SK-N-SH (cell line): ENCODE measurements at regions not wholly inside any gene's neighbourhood (a gene's known extent, or its start where the extent isn't known, plus 50 kb on each side); places are given as distances from the start of the nearest gene placed in this dataset.

Source experiments
- CTCF ChIA-PET: fragments of 300-600, 350-600 bp; formaldehyde crosslinking; extraction: SDS; loops from one replicate; lab custom pipeline; 2021; lab: Yijun Ruan, JAX
- POLR2A ChIA-PET: fragments of 350-600 bp; sonication (Branson Sonifier 250); formaldehyde crosslinking; extraction: SDS; loops from one replicate; lab custom pipeline; 2020; ENCODE audit warnings: antibody characterized with exemption, inconsistent platforms; lab: Yijun Ruan, JAX
- DNase-seq: peaks from one replicate; pipeline ENCODE4 v3.0.0; 2012
- H2AFZ ChIP-seq: fragments of 200-600 bp; sonication (generic); 2 replicates; pipeline ENCODE4 v1.8.1; 2016; ENCODE audit warnings: antibody characterized with exemption, mild to moderate bottlenecking, low read depth
- H3F3A ChIP-seq: fragments of 200-600 bp; sonication (generic); replicated peaks from 2 replicates; pipeline ENCODE3; 2016; ENCODE audit warnings: antibody characterized with exemption, mild to moderate bottlenecking; ENCODE audit not compliant: insufficient read depth
- H3K27ac ChIP-seq, 2 experiments: fragments of 200-500 bp in 1 of 2; fragments of 200-600 bp in 1 of 2; sonication (Bioruptor generic) in 1 of 2; sonication (generic), shearing (Covaris generic) in 1 of 2; 2 replicates each; pipeline versions ENCODE4 v1.5.1 to v1.6.1; 2014 to 2016; ENCODE audit warnings: low read depth in 2 of 2, inconsistent platforms in 1 of 2, low read length in 1 of 2, mild to moderate bottlenecking in 1 of 2, mixed read lengths in 1 of 2
- H3K27me3 ChIP-seq: fragments of 200-600 bp; sonication (generic), shearing (Covaris generic); 2 replicates; pipeline ENCODE4 v1.6.1; 2016; ENCODE audit warnings: mixed run types; ENCODE audit not compliant: insufficient read depth
- H3K36me3 ChIP-seq, 2 experiments: fragments of 200-500 bp in 1 of 2; fragments of 200-600 bp in 1 of 2; sonication (Bioruptor generic) in 1 of 2; sonication (generic) in 1 of 2; replicated peaks in 1 of 2; 2 replicates each; pipeline versions ENCODE3 to v1.5.1; 2014 to 2016; ENCODE audit warnings: low read length in 1 of 2, mild to moderate bottlenecking in 1 of 2; ENCODE audit not compliant: insufficient read depth in 2 of 2, control insufficient read depth in 1 of 2
- H3K4me1 ChIP-seq, 2 experiments: fragments of 200-500 bp in 1 of 2; fragments of 200-600 bp in 1 of 2; sonication (Bioruptor generic) in 1 of 2; sonication (generic), shearing (Covaris generic) in 1 of 2; 2 replicates each; pipeline versions ENCODE4 v1.5.1 to v1.6.1; 2014 to 2016; ENCODE audit warnings: low read depth in 1 of 2, low read length in 1 of 2, mixed run types in 1 of 2; ENCODE audit not compliant: insufficient read depth in 2 of 2, control insufficient read depth in 1 of 2
- H3K4me2 ChIP-seq: fragments of 200-600 bp; sonication (generic), shearing (Covaris generic); 2 replicates; pipeline ENCODE4 v1.6.1; 2017; ENCODE audit warnings: mixed run types
- H3K4me3 ChIP-seq, 2 experiments: fragments of 200-500 bp in 1 of 2; fragments of 200-600 bp in 1 of 2; sonication (Bioruptor generic) in 1 of 2; sonication (generic), shearing (Covaris generic) in 1 of 2; 2 replicates each; pipeline versions ENCODE4 v1.5.1 to v1.8.1; 2014 to 2016; ENCODE audit warnings: low read depth in 2 of 2, inconsistent platforms in 1 of 2, low read length in 1 of 2, mild to moderate bottlenecking in 1 of 2, mixed read lengths in 1 of 2, moderate library complexity in 1 of 2
- H3K79me2 ChIP-seq: fragments of 200-600 bp; sonication (generic); 2 replicates; pipeline ENCODE4 v1.8.1; 2017; ENCODE audit warnings: mild to moderate bottlenecking; ENCODE audit not compliant: insufficient read depth
- H3K9ac ChIP-seq: fragments of 200-600 bp; sonication (generic); 2 replicates; pipeline ENCODE4 v1.6.1; 2017; ENCODE audit warnings: mixed run types
- H3K9me2 ChIP-seq: fragments of 200-600 bp; sonication (generic); 2 replicates; pipeline ENCODE4 v1.6.1; 2017; ENCODE audit warnings: mixed run types
- H3K9me3 ChIP-seq: fragments of 200-600 bp; sonication (generic); 2 replicates; pipeline ENCODE4 v1.6.1; 2017; ENCODE audit warnings: mixed run types, mild to moderate bottlenecking, moderate library complexity
- H4K20me1 ChIP-seq: fragments of 200-600 bp; sonication (generic); 2 replicates; pipeline ENCODE4 v1.6.1; 2017; ENCODE audit warnings: mild to moderate bottlenecking, mixed run types; ENCODE audit not compliant: insufficient read depth
- ELF1 ChIP-seq: IDR thresholded peaks from 2 replicates; pipeline ENCODE4 v1.4.0; 2012
- EZH2phosphoT487 ChIP-seq: fragments of 200-600 bp; sonication (generic); IDR thresholded peaks from 2 replicates; pipeline ENCODE4 v1.6.1; 2017; ENCODE audit warnings: low read depth, mixed run types, mild to moderate bottlenecking, antibody characterized with exemption, moderate library complexity, borderline replicate concordance
- FOSL2 ChIP-seq: IDR thresholded peaks from 2 replicates; pipeline ENCODE4 v1.4.0; 2012; ENCODE audit warnings: low read depth, mild to moderate bottlenecking, moderate library complexity, borderline replicate concordance
- FOXJ3 ChIP-seq: sonication (generic); formaldehyde crosslinking; IDR thresholded peaks from 2 replicates; pipeline ENCODE4 v1.5.1; 2020; ENCODE audit warnings: mild to moderate bottlenecking, missing genetic modification reagents
- FOXM1 ChIP-seq: IDR thresholded peaks from 2 replicates; pipeline ENCODE4 v1.4.0; 2012; ENCODE audit warnings: low read depth, mild to moderate bottlenecking
- GABPA ChIP-seq: IDR thresholded peaks from 2 replicates; pipeline ENCODE4 v1.4.0; 2012; ENCODE audit warnings: low read depth, mild to moderate bottlenecking
- GATA2 ChIP-seq: sonication (generic); formaldehyde crosslinking; IDR thresholded peaks from 2 replicates; pipeline ENCODE4 v1.5.0; 2020; ENCODE audit warnings: mild to moderate bottlenecking, missing genetic modification reagents
- MXI1 ChIP-seq: IDR thresholded peaks from 2 replicates; pipeline ENCODE4 v1.6.1; 2012; ENCODE audit warnings: mild to moderate bottlenecking, low read depth, low read length, improper control_type of control experiment
- RAD21 ChIP-seq: IDR thresholded peaks from 2 replicates; pipeline ENCODE4 v1.6.1; 2012; ENCODE audit warnings: mild to moderate bottlenecking, low read length
- RCOR1 ChIP-seq: fragments of 150-350 bp; IDR thresholded peaks from 2 replicates; pipeline ENCODE4 v1.6.1; 2017; ENCODE audit warnings: antibody characterized with exemption, low read length
- RFX5 ChIP-seq: IDR thresholded peaks from 2 replicates; pipeline ENCODE4 v1.6.1; 2012; ENCODE audit warnings: mild to moderate bottlenecking, improper control_type of control experiment, low read length
- RXRA ChIP-seq: IDR thresholded peaks from 2 replicates; pipeline ENCODE4 v1.4.0; 2012; ENCODE audit warnings: low read depth, mild to moderate bottlenecking, borderline replicate concordance
- TCF12 ChIP-seq: IDR thresholded peaks from 2 replicates; pipeline ENCODE4 v1.4.0; 2012
- TEAD4 ChIP-seq: IDR thresholded peaks from 2 replicates; pipeline ENCODE4 v1.4.0; 2012; ENCODE audit warnings: mild to moderate bottlenecking, borderline replicate concordance; ENCODE audit not compliant: insufficient read depth
- YY1 ChIP-seq: IDR thresholded peaks from 2 replicates; pipeline ENCODE4 v1.4.0; 2012; ENCODE audit warnings: low read depth, mild to moderate bottlenecking
- WGBS: methylation state at CpG from one replicate; pipeline ENCODE4 v1.1.6; 2017; ENCODE audit warnings: low lambda C conversion rate; 5-methylcytosine and 5-hydroxymethylcytosine counted together
- small RNA-seq, 7 experiments: library from RNA; depleted of rRNA; stranded (forward); fragments of <200 nt; gene quantifications; one replicate each; pipeline ENCODE3, GENCODE V24; 2012
- TF ChIP-seq, protein P1 (sequence below): fragments of 200-600 bp; sonication (generic); IDR thresholded peaks from 2 replicates; pipeline ENCODE4 v1.6.1; 2017; ENCODE audit warnings: antibody characterized with exemption, mild to moderate bottlenecking, moderate library complexity
- TF ChIP-seq, protein P2 (sequence below): IDR thresholded peaks from 2 replicates; pipeline ENCODE4 v1.4.0; 2012; ENCODE audit warnings: low read depth
- TF ChIP-seq, protein P3 (sequence below): IDR thresholded peaks from 2 replicates; pipeline ENCODE4 v1.4.0; 2012; ENCODE audit warnings: low read depth, borderline replicate concordance

DNA sequence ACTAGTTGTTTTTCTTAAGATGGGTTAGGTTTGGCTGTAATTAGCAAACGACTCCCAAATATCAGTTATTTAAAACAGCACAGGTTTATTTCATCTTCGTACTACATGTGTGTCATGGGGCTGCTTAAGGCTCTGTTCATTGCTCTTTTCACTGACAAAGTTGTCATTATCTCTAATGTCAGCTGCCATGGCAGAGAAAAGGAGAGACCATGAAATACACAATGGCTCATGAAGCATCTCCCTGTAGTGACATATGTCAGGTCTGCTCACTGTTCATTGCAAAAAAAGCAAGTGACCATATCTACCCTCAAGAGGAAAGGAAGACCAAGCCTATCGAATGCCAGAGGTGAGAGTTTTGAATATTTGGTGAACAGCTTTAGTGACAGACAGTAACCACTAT lies 52.2 kb upstream of the PCDH7 start:
- H3K27ac ChIP-seq, result no peak overlapping the region
- 1% methylated on average over 3 of the region's 3 CpGs for WGBS
- no peak overlapping the region for H3K4me2 ChIP-seq
- H3F3A ChIP-seq, result no peaks in the 10 kb centered on the region
- no peak for TF ChIP-seq RXRA
- no peaks in the 10 kb centered on the region for H3K9me2 ChIP-seq
- H3K4me1 ChIP-seq, result no peaks in the 10 kb centered on the region
- H3K9me3 ChIP-seq, result no peaks in the 10 kb centered on the region
- ChIA-PET CTCF (interaction anchor here (0.7 kb wide), 1 partner anchor 17 kb away, joined by 3 read pairs; no protein-coding TSS in a partner anchor), POLR2A (no interaction called here)
- no peak for DNase-seq
- H3K9ac ChIP-seq, result no peak overlapping the region
- no peaks in the 10 kb centered on the region for H3K36me3 ChIP-seq
- no peaks in the 10 kb centered on the region for H3K27me3 ChIP-seq
- H4K20me1 ChIP-seq, result no peaks in the 10 kb centered on the region
- H3K79me2 ChIP-seq, result no peaks in the 10 kb centered on the region
- no peak overlapping the region for H3K4me3 ChIP-seq
- no peak overlapping the region for H2AFZ ChIP-seq

DNA sequence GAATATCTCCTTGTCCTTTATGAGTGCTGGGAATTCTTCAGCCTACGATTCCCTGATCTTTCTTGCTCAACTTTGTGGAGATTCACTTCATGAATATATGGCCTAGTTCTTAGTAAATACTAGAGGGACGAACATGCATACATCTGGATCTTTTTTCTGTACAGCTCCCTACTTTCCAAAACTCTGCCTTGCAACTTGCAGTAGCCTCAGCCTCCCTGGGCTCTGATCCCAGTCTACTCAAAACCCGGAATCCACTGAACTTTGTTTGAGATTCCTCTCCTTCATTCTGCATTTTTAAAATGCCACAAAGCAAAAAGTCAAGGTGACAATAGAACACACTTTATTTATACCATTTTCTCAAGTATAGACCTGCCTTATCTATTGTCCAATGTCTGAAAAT lies 50.0 kb upstream of the PCDH7 start:
- no peaks in the 10 kb centered on the region for H3F3A ChIP-seq
- no peaks in the 10 kb centered on the region for H3K36me3 ChIP-seq
- no peaks in the 10 kb centered on the region for H3K27me3 ChIP-seq
- H2AFZ ChIP-seq, result no peak overlapping the region
- WGBS, result 12% methylated on average over 3 of the region's 3 CpGs
- no peak overlapping the region for H3K9ac ChIP-seq
- ChIA-PET POLR2A (no interaction called here), CTCF (no interaction called here)
- no peak for DNase-seq
- H3K4me2 ChIP-seq, result no peak overlapping the region
- no peak for TF ChIP-seq GABPA
- no peak for TF ChIP-seq TEAD4
- TF ChIP-seq RFX5, result no peak
- TF ChIP-seq MXI1, result no peak
- TF ChIP-seq, protein P1, sequence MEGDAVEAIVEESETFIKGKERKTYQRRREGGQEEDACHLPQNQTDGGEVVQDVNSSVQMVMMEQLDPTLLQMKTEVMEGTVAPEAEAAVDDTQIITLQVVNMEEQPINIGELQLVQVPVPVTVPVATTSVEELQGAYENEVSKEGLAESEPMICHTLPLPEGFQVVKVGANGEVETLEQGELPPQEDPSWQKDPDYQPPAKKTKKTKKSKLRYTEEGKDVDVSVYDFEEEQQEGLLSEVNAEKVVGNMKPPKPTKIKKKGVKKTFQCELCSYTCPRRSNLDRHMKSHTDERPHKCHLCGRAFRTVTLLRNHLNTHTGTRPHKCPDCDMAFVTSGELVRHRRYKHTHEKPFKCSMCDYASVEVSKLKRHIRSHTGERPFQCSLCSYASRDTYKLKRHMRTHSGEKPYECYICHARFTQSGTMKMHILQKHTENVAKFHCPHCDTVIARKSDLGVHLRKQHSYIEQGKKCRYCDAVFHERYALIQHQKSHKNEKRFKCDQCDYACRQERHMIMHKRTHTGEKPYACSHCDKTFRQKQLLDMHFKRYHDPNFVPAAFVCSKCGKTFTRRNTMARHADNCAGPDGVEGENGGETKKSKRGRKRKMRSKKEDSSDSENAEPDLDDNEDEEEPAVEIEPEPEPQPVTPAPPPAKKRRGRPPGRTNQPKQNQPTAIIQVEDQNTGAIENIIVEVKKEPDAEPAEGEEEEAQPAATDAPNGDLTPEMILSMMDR, result no peak
- TF ChIP-seq RCOR1, result no peak
- no peak for TF ChIP-seq YY1
- no peak for TF ChIP-seq ELF1
- TF ChIP-seq RAD21, result no peak
- TF ChIP-seq, protein P2, sequence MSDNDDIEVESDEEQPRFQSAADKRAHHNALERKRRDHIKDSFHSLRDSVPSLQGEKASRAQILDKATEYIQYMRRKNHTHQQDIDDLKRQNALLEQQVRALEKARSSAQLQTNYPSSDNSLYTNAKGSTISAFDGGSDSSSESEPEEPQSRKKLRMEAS, result no peak
- no peak for TF ChIP-seq EZH2phosphoT487
- TF ChIP-seq FOXM1, result no peak
- TF ChIP-seq GATA2 (CRISPR knock-in tag), result no peak
- TF ChIP-seq FOSL2, result no peak
- no peak for TF ChIP-seq RXRA
- TF ChIP-seq, protein P3, sequence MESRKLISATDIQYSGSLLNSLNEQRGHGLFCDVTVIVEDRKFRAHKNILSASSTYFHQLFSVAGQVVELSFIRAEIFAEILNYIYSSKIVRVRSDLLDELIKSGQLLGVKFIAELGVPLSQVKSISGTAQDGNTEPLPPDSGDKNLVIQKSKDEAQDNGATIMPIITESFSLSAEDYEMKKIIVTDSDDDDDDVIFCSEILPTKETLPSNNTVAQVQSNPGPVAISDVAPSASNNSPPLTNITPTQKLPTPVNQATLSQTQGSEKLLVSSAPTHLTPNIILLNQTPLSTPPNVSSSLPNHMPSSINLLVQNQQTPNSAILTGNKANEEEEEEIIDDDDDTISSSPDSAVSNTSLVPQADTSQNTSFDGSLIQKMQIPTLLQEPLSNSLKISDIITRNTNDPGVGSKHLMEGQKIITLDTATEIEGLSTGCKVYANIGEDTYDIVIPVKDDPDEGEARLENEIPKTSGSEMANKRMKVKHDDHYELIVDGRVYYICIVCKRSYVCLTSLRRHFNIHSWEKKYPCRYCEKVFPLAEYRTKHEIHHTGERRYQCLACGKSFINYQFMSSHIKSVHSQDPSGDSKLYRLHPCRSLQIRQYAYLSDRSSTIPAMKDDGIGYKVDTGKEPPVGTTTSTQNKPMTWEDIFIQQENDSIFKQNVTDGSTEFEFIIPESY, result no peak
- no peak for TF ChIP-seq FOXJ3 (CRISPR knock-in tag)
- no peak for TF ChIP-seq TCF12
- no peaks in the 10 kb centered on the region for H3K9me3 ChIP-seq
- H4K20me1 ChIP-seq, result no peaks in the 10 kb centered on the region
- no peak overlapping the region for H3K27ac ChIP-seq
- no peak overlapping the region for H3K4me3 ChIP-seq
- H3K9me2 ChIP-seq, result no peaks in the 10 kb centered on the region
- no peaks in the 10 kb centered on the region for H3K79me2 ChIP-seq
- no peaks in the 10 kb centered on the region for H3K4me1 ChIP-seq

Small RNA genes in the stretch of these regions (small RNA-seq; reads per million reads assigned to genes)
- 0 reads per million in 7 experiments for gene AC097510.1
